ENCODE measurements at regions not wholly inside any gene's neighbourhood (a gene's known extent, or its start where the extent isn't known, plus 50 kb on each side); places are given as distances from the start of the nearest gene placed in this dataset.

GRCh38 chr13:22915442-22916082 lies 265.2 kb upstream of the SGCG start:
- TF ChIP-seq ZC3H11A (IDR thresholded peaks at IDR 0.05; ENCODE audit: low read depth, low read length) (no peak), ZNF592 (IDR thresholded peaks at IDR 0.05) (no peak), ATF2 (CRISPR knock-in tag; IDR thresholded peaks at IDR 0.05) (no peak), NR4A1 (CRISPR knock-in tag; IDR thresholded peaks at IDR 0.05) (no peak), NR4A1 (tag; IDR thresholded peaks at IDR 0.05) (no peak)
